H1 (cell line): ENCODE measurements at regions not wholly inside any gene's neighbourhood (a gene's known extent, or its start where the extent isn't known, plus 50 kb on each side); places are given as distances from the start of the nearest gene placed in this dataset.

ENCODE experiments used
- CTCF ChIA-PET: fragments of 300-600 bp; sonication (Branson Sonifier 250); formaldehyde crosslinking; loops from one replicate; lab custom pipeline; 2021; ENCODE audit not compliant: partially characterized antibody; lab: Charles Lee
- POLR2A ChIA-PET: fragments of 300-600 bp; sonication (Branson Sonifier 250); formaldehyde crosslinking; loops from one replicate; lab custom pipeline; 2021; ENCODE audit warnings: inconsistent platforms; ENCODE audit not compliant: partially characterized antibody; lab: Charles Lee
- DNase-seq, 2 experiments: peaks; one replicate each; pipeline versions ENCODE4 v3.0.0 to v3.0.0-alpha.2; 2010 to 2022; ENCODE audit warnings: low spot score in 2 of 2, low read depth in 1 of 2, mixed read lengths in 1 of 2
- FAIRE-seq: peaks from 2 replicates; lab custom pipeline; 2011; peaks lifted over from hg19 to GRCh38; lab: Jason Lieb, UNC
- H2AFZ ChIP-seq: 2 replicates; pipeline ENCODE4 v1.8.1; 2012; ENCODE audit warnings: low read length, inconsistent platforms
- H2AK5ac ChIP-seq: 2 replicates; pipeline ENCODE4 v1.6.1; 2013; ENCODE audit warnings: low read depth, low read length
- H2BK120ac ChIP-seq: replicated peaks from 2 replicates; pipeline ENCODE3; 2013; ENCODE audit warnings: low read depth, low read length, inconsistent platforms
- H2BK12ac ChIP-seq: 2 replicates; pipeline ENCODE4 v1.6.1; 2013; ENCODE audit warnings: low read depth, low read length
- H2BK15ac ChIP-seq: 2 replicates; pipeline ENCODE4 v1.6.1; 2013; ENCODE audit warnings: low read length
- H2BK20ac ChIP-seq: 2 replicates; pipeline ENCODE4 v1.6.1; 2013; ENCODE audit warnings: low read length
- H2BK5ac ChIP-seq: 2 replicates; pipeline ENCODE4 v1.6.1; 2013; ENCODE audit warnings: low read depth, low read length
- H3K14ac ChIP-seq: 2 replicates; pipeline ENCODE4 v1.6.1; 2013; ENCODE audit warnings: inconsistent platforms; ENCODE audit not compliant: insufficient read length
- H3K18ac ChIP-seq: 2 replicates; pipeline ENCODE4 v1.6.1; 2013; ENCODE audit warnings: low read length; ENCODE audit errors: extremely low read depth
- H3K23ac ChIP-seq: 2 replicates; pipeline ENCODE4 v1.6.1; 2013; ENCODE audit warnings: inconsistent platforms; ENCODE audit not compliant: insufficient read length
- H3K23me2 ChIP-seq: 2 replicates; pipeline ENCODE4 v1.6.1; 2013; ENCODE audit warnings: low read depth, low read length
- H3K27ac ChIP-seq: 2 replicates; pipeline ENCODE4 v1.6.1; 2011; ENCODE audit warnings: low read depth, low read length, inconsistent platforms
- H3K27me3 ChIP-seq, 4 experiments: replicated peaks in 1 of 4; 1 replicate in 1 of 4; 2 replicates in 3 of 4; pipeline versions ENCODE4 v1.6.1 to v1.8.1; 2011 to 2013; ENCODE audit warnings: low read length in 3 of 4, mild to moderate bottlenecking in 3 of 4, inconsistent platforms in 2 of 4, mixed read lengths in 2 of 4, moderate library complexity in 1 of 4; ENCODE audit not compliant: control insufficient read depth in 3 of 4, insufficient read depth in 3 of 4; ENCODE audit errors: extremely low read depth in 1 of 4
- H3K36me3 ChIP-seq, 4 experiments: 2 replicates each; pipeline versions ENCODE4 v1.6.1 to v1.8.1; 2011 to 2013; ENCODE audit warnings: mild to moderate bottlenecking in 4 of 4, low read length in 3 of 4, moderate library complexity in 2 of 4, control low read depth in 1 of 4, inconsistent platforms in 1 of 4; ENCODE audit not compliant: insufficient read depth in 4 of 4, control insufficient read depth in 2 of 4
- H3K4ac ChIP-seq: replicated peaks from 2 replicates; pipeline ENCODE3; 2013; ENCODE audit warnings: low read length, low read depth, mixed read lengths, inconsistent platforms; ENCODE audit not compliant: insufficient read length
- H3K4me1 ChIP-seq, 4 experiments: replicated peaks in 1 of 4; 1 replicate in 1 of 4; 2 replicates in 3 of 4; pipeline versions ENCODE4 v1.6.1 to v1.8.1; 2011 to 2013; ENCODE audit warnings: low read length in 3 of 4, inconsistent platforms in 2 of 4, mixed read lengths in 1 of 4; ENCODE audit not compliant: insufficient read depth in 4 of 4, control insufficient read depth in 3 of 4
- H3K4me2 ChIP-seq, 2 experiments: 2 replicates each; pipeline versions ENCODE4 v1.6.1 to v1.8.1; 2011 to 2013; ENCODE audit warnings: low read depth in 2 of 2, low read length in 2 of 2, control low read depth in 1 of 2, inconsistent platforms in 1 of 2, mild to moderate bottlenecking in 1 of 2; ENCODE audit not compliant: insufficient read depth in 1 of 2
- H3K4me3 ChIP-seq, 4 experiments: fragments of 200-600, 300-600 bp in 1 of 4; sonication (generic), shearing (Covaris generic), sonication (Bioruptor Twin) in 1 of 4; 2 replicates each; pipeline versions ENCODE4 v1.5.1 to v1.8.1; 2011 to 2016; ENCODE audit warnings: low read length in 4 of 4, low read depth in 3 of 4, control low read depth in 2 of 4, inconsistent platforms in 2 of 4, mild to moderate bottlenecking in 2 of 4, mixed read lengths in 1 of 4, moderate library complexity in 1 of 4; ENCODE audit not compliant: insufficient read depth in 2 of 4; ENCODE audit errors: extremely low read depth in 1 of 4
- H3K56ac ChIP-seq: replicated peaks from 2 replicates; pipeline ENCODE3; 2013; ENCODE audit warnings: low read depth, mild to moderate bottlenecking, mixed read lengths, low read length, inconsistent platforms; ENCODE audit not compliant: insufficient read length
- H3K79me1 ChIP-seq: 2 replicates; pipeline ENCODE4 v1.6.1; 2013; ENCODE audit warnings: low read depth, low read length, control low read depth
- H3K79me2 ChIP-seq, 2 experiments: 2 replicates each; pipeline versions ENCODE4 v1.6.1 to v1.8.1; 2012 to 2013; ENCODE audit warnings: low read length in 2 of 2, mild to moderate bottlenecking in 2 of 2, inconsistent platforms in 1 of 2; ENCODE audit not compliant: insufficient read depth in 2 of 2, control insufficient read depth in 1 of 2
- H3K9ac ChIP-seq, 4 experiments: replicated peaks in 1 of 4; 1 replicate in 1 of 4; 2 replicates in 3 of 4; pipeline versions ENCODE4 v1.6.1 to v1.8.1; 2011 to 2013; ENCODE audit warnings: low read depth in 3 of 4, low read length in 3 of 4, control low read depth in 2 of 4, mild to moderate bottlenecking in 2 of 4, moderate library complexity in 2 of 4, inconsistent platforms in 1 of 4; ENCODE audit errors: extremely low read depth in 1 of 4
- H3K9me3 ChIP-seq, 2 experiments: 2 replicates each; pipeline versions ENCODE4 v1.6.1 to v1.8.1; 2012 to 2013; ENCODE audit warnings: mild to moderate bottlenecking in 2 of 2, moderate library complexity in 2 of 2, control low read depth in 1 of 2, inconsistent platforms in 1 of 2, low read depth in 1 of 2, low read length in 1 of 2, mixed read lengths in 1 of 2; ENCODE audit not compliant: insufficient read depth in 2 of 2
- H4K20me1 ChIP-seq, 2 experiments: replicated peaks in 1 of 2; 2 replicates each; pipeline versions ENCODE3 to v1.8.1; 2011 to 2013; ENCODE audit warnings: inconsistent platforms in 2 of 2, low read length in 2 of 2, mild to moderate bottlenecking in 1 of 2; ENCODE audit not compliant: insufficient read depth in 2 of 2, control insufficient read depth in 1 of 2
- H4K5ac ChIP-seq: 2 replicates; pipeline ENCODE4 v1.6.1; 2013; ENCODE audit warnings: low read length, low read depth, mixed read lengths, inconsistent platforms; ENCODE audit not compliant: insufficient read length
- H4K8ac ChIP-seq: 2 replicates; pipeline ENCODE4 v1.8.0; 2013; ENCODE audit warnings: mild to moderate bottlenecking, moderate library complexity, low read length, inconsistent platforms; ENCODE audit not compliant: insufficient read depth; ENCODE audit errors: extremely low read depth
- H4K91ac ChIP-seq: replicated peaks from 2 replicates; pipeline ENCODE3; 2013; ENCODE audit warnings: low read length, mixed read lengths, inconsistent platforms; ENCODE audit not compliant: insufficient read length
- BCL11A ChIP-seq, 2 experiments: IDR thresholded peaks; one replicate each; pipeline ENCODE4 v1.6.1; 2011; ENCODE audit warnings: low read depth in 2 of 2, low read length in 2 of 2, mild to moderate bottlenecking in 2 of 2
- CEBPB ChIP-seq: IDR thresholded peaks from 2 replicates; pipeline ENCODE4 v1.6.1; 2012; ENCODE audit warnings: low read depth, low read length
- CREB1 ChIP-seq: IDR thresholded peaks from 2 replicates; pipeline ENCODE4 v1.6.1; 2012; ENCODE audit warnings: inconsistent platforms
- EGR1 ChIP-seq: IDR thresholded peaks from 2 replicates; pipeline ENCODE4 v1.6.1; 2011; ENCODE audit warnings: low read depth, low read length, borderline replicate concordance
- GABPA ChIP-seq: IDR thresholded peaks from 2 replicates; pipeline ENCODE4 v1.6.1; 2011; ENCODE audit warnings: mild to moderate bottlenecking, low read length, moderate library complexity, borderline replicate concordance; ENCODE audit not compliant: insufficient read depth
- RBBP5 ChIP-seq: IDR thresholded peaks from 2 replicates; pipeline ENCODE4 v1.7.1; 2012; ENCODE audit warnings: low read depth, mild to moderate bottlenecking, inconsistent platforms, low read length, moderate library complexity, borderline replicate concordance
- WGBS, 2 experiments: shearing (Covaris generic) in 1 of 2; methylation state at CpG; one replicate each; pipeline versions ENCODE4 v1.1.6 to v1.1.7; 2013 to 2015; ENCODE audit warnings: low lambda C conversion rate in 2 of 2, mixed read lengths in 2 of 2, inconsistent platforms in 1 of 2, low coverage in 1 of 2, missing lambda C conversion rate in 1 of 2; ENCODE audit not compliant: insufficient replicate concordance in 2 of 2, insufficient coverage in 1 of 2, insufficient read length in 1 of 2; ENCODE audit errors: extremely low coverage in 1 of 2, missing lambda C conversion rate in 1 of 2; 5-methylcytosine and 5-hydroxymethylcytosine counted together
- TF ChIP-seq, protein P1 (sequence below): IDR thresholded peaks from 2 replicates; pipeline ENCODE4 v1.6.1; 2012; ENCODE audit warnings: inconsistent platforms

DNA sequence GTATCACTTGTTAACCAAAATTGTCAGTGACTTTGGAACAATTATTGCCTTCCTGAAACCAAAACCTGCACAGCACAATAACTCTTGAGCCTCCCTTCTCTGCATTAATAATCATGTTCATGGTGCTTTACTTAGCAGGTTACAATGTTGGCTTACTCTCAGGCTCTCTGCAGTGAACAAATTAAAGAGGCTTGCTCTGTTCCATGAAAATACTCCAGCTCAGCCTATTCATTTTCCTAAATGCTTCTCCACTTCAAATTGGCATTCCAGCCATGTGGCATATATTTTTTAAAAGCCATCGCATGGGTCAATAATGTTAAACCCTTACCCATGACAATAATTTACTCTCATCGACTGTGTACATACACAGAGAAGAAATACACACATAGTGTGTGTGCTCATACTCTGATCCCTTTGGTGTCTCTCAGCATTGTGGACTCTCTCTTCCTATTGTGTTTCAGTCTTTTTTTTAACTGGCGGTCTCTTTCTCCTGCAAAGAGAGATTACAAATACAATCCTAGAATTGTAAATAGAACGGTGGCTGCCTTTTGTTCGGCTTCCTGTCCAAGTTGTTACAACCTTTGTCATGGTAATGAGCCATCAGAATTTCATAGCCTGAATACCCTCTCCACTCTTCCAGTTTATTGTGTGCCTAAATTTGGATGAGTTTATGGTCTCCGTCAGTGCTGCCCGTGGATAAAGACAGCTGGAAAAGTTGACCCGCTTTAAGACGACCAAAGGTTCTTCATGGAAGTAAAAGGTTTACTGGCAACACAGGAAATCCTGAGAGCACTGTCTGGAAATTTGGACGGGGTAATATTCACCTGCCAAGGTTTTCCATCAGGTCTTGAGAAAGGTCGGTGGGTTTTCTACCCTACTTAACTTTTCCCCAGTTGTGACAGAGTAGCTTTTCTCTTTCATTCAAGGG, 263.6 kb downstream of the CD83 start:
- Histone ChIP-seq H3K9ac (no peak overlapping the region; a peak in 1 of 7 replicates), H2BK15ac (no peak overlapping the region), H4K20me1 (no peaks in the 10 kb centered on the region), H4K8ac (no peak overlapping the region), H2AK5ac (peak overlapping the region; percentile 88), H3K27me3 (no peaks in the 10 kb centered on the region), H3K18ac (peak overlapping the region; percentile 84; the same call in 1 of the 2 replicates), H3K36me3 (peaks cover 0 to 13% (median 3%) of the 10 kb centered on the region in 4 experiments; a peak in 3 of 8 replicates), H3K79me1 (no peaks in the 10 kb centered on the region), H3K56ac (peak overlapping the region; percentile 63), H3K4ac (peak overlapping the region; percentile 86), H3K4me3 (peak overlapping the region in 3 of 4 experiments; percentile 6 to 45 (median 11); a peak in 3 of 8 replicates), H2BK120ac (peak overlapping the region; percentile 98), H3K4me2 (peak overlapping the region; percentile 55 to 76), H3K4me1 (peaks cover 13 to 41% (median 34%) of the 10 kb centered on the region in 4 experiments; a peak in 6 of 7 replicates), H3K23ac (no peak overlapping the region), H2BK20ac (peak overlapping the region; percentile 96), H2AFZ (no peak overlapping the region), H2BK12ac (peak overlapping the region; percentile 96; the same call in 1 of the 2 replicates), H2BK5ac (peak overlapping the region; percentile 98), H3K14ac (no peak overlapping the region), H3K9me3 (peaks cover 16 to 23% of the 10 kb centered on the region in 2 experiments), H3K23me2 (no peaks in the 10 kb centered on the region; the same call in none of the 2 replicates), H3K27ac (peak overlapping the region; percentile 64; the same call in 1 of the 2 replicates), H4K91ac (peak overlapping the region; percentile 96), H4K5ac (peak overlapping the region; percentile 73), H3K79me2 (no peaks in the 10 kb centered on the region)
- ChIA-PET CTCF (interaction anchor here (0.8 to 1.6 kb wide), 6 partner anchors 8 to 63 kb away, joined by 3 to 4 read pairs (median 3); no protein-coding TSS in a partner anchor), POLR2A (interaction anchor here (0.7 to 2.9 kb wide), 6 partner anchors 10 to 46 kb away, joined by 3 to 14 read pairs (median 4); no protein-coding TSS in a partner anchor)
- FAIRE-seq (peak; percentile 19), DNase-seq (peak in 1 of 2 experiments; percentile 49)
- 4% methylated on average over 11 of the region's 11 CpGs; no CpG with 5 or more reads in 1 of the 2 experiments for WGBS, 2 experiments
- no peak for TF ChIP-seq RBBP5
- TF ChIP-seq EGR1, result no peak
- no peak for TF ChIP-seq BCL11A (IDR thresholded peaks at IDR 0.05; ENCODE audit: low read depth in 2 of 2, low read length in 2 of 2)
- no peak for TF ChIP-seq CREB1
- TF ChIP-seq, protein P1, sequence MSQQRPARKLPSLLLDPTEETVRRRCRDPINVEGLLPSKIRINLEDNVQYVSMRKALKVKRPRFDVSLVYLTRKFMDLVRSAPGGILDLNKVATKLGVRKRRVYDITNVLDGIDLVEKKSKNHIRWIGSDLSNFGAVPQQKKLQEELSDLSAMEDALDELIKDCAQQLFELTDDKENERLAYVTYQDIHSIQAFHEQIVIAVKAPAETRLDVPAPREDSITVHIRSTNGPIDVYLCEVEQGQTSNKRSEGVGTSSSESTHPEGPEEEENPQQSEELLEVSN, result no peak
- TF ChIP-seq CEBPB, result no peak
- TF ChIP-seq GABPA, result no peak
